H1 (cell line): ENCODE measurements at regions not wholly inside any gene's neighbourhood (a gene's known extent, or its start where the extent isn't known, plus 50 kb on each side); places are given as distances from the start of the nearest gene placed in this dataset.

Experiments
- CTCF ChIA-PET: fragments of 300-600 bp; sonication (Branson Sonifier 250); formaldehyde crosslinking; loops from one replicate; lab custom pipeline; 2021; ENCODE audit not compliant: partially characterized antibody; lab: Charles Lee
- POLR2A ChIA-PET: fragments of 300-600 bp; sonication (Branson Sonifier 250); formaldehyde crosslinking; loops from one replicate; lab custom pipeline; 2021; ENCODE audit warnings: inconsistent platforms; ENCODE audit not compliant: partially characterized antibody; lab: Charles Lee
- DNase-seq, 2 experiments: peaks; one replicate each; pipeline versions ENCODE4 v3.0.0 to v3.0.0-alpha.2; 2010 to 2022; ENCODE audit warnings: low spot score in 2 of 2, low read depth in 1 of 2, mixed read lengths in 1 of 2
- FAIRE-seq: peaks from 2 replicates; lab custom pipeline; 2011; peaks lifted over from hg19 to GRCh38; lab: Jason Lieb, UNC
- H2AFZ ChIP-seq: 2 replicates; pipeline ENCODE4 v1.8.1; 2012; ENCODE audit warnings: low read length, inconsistent platforms
- H2AK5ac ChIP-seq: 2 replicates; pipeline ENCODE4 v1.6.1; 2013; ENCODE audit warnings: low read depth, low read length
- H2BK120ac ChIP-seq: replicated peaks from 2 replicates; pipeline ENCODE3; 2013; ENCODE audit warnings: low read depth, low read length, inconsistent platforms
- H2BK12ac ChIP-seq: 2 replicates; pipeline ENCODE4 v1.6.1; 2013; ENCODE audit warnings: low read depth, low read length
- H2BK15ac ChIP-seq: 2 replicates; pipeline ENCODE4 v1.6.1; 2013; ENCODE audit warnings: low read length
- H2BK20ac ChIP-seq: 2 replicates; pipeline ENCODE4 v1.6.1; 2013; ENCODE audit warnings: low read length
- H2BK5ac ChIP-seq: 2 replicates; pipeline ENCODE4 v1.6.1; 2013; ENCODE audit warnings: low read depth, low read length
- H3K14ac ChIP-seq: 2 replicates; pipeline ENCODE4 v1.6.1; 2013; ENCODE audit warnings: inconsistent platforms; ENCODE audit not compliant: insufficient read length
- H3K18ac ChIP-seq: 2 replicates; pipeline ENCODE4 v1.6.1; 2013; ENCODE audit warnings: low read length; ENCODE audit errors: extremely low read depth
- H3K23ac ChIP-seq: 2 replicates; pipeline ENCODE4 v1.6.1; 2013; ENCODE audit warnings: inconsistent platforms; ENCODE audit not compliant: insufficient read length
- H3K23me2 ChIP-seq: 2 replicates; pipeline ENCODE4 v1.6.1; 2013; ENCODE audit warnings: low read depth, low read length
- H3K27ac ChIP-seq: 2 replicates; pipeline ENCODE4 v1.6.1; 2011; ENCODE audit warnings: low read depth, low read length, inconsistent platforms
- H3K27me3 ChIP-seq, 4 experiments: replicated peaks in 1 of 4; 1 replicate in 1 of 4; 2 replicates in 3 of 4; pipeline versions ENCODE4 v1.6.1 to v1.8.1; 2011 to 2013; ENCODE audit warnings: low read length in 3 of 4, mild to moderate bottlenecking in 3 of 4, inconsistent platforms in 2 of 4, mixed read lengths in 2 of 4, moderate library complexity in 1 of 4; ENCODE audit not compliant: control insufficient read depth in 3 of 4, insufficient read depth in 3 of 4; ENCODE audit errors: extremely low read depth in 1 of 4
- H3K36me3 ChIP-seq, 4 experiments: 2 replicates each; pipeline versions ENCODE4 v1.6.1 to v1.8.1; 2011 to 2013; ENCODE audit warnings: mild to moderate bottlenecking in 4 of 4, low read length in 3 of 4, moderate library complexity in 2 of 4, control low read depth in 1 of 4, inconsistent platforms in 1 of 4; ENCODE audit not compliant: insufficient read depth in 4 of 4, control insufficient read depth in 2 of 4
- H3K4ac ChIP-seq: replicated peaks from 2 replicates; pipeline ENCODE3; 2013; ENCODE audit warnings: low read length, low read depth, mixed read lengths, inconsistent platforms; ENCODE audit not compliant: insufficient read length
- H3K4me1 ChIP-seq, 4 experiments: replicated peaks in 1 of 4; 1 replicate in 1 of 4; 2 replicates in 3 of 4; pipeline versions ENCODE4 v1.6.1 to v1.8.1; 2011 to 2013; ENCODE audit warnings: low read length in 3 of 4, inconsistent platforms in 2 of 4, mixed read lengths in 1 of 4; ENCODE audit not compliant: insufficient read depth in 4 of 4, control insufficient read depth in 3 of 4
- H3K4me2 ChIP-seq, 2 experiments: 2 replicates each; pipeline versions ENCODE4 v1.6.1 to v1.8.1; 2011 to 2013; ENCODE audit warnings: low read depth in 2 of 2, low read length in 2 of 2, control low read depth in 1 of 2, inconsistent platforms in 1 of 2, mild to moderate bottlenecking in 1 of 2; ENCODE audit not compliant: insufficient read depth in 1 of 2
- H3K4me3 ChIP-seq, 4 experiments: fragments of 200-600, 300-600 bp in 1 of 4; sonication (generic), shearing (Covaris generic), sonication (Bioruptor Twin) in 1 of 4; 2 replicates each; pipeline versions ENCODE4 v1.5.1 to v1.8.1; 2011 to 2016; ENCODE audit warnings: low read length in 4 of 4, low read depth in 3 of 4, control low read depth in 2 of 4, inconsistent platforms in 2 of 4, mild to moderate bottlenecking in 2 of 4, mixed read lengths in 1 of 4, moderate library complexity in 1 of 4; ENCODE audit not compliant: insufficient read depth in 2 of 4; ENCODE audit errors: extremely low read depth in 1 of 4
- H3K56ac ChIP-seq: replicated peaks from 2 replicates; pipeline ENCODE3; 2013; ENCODE audit warnings: low read depth, mild to moderate bottlenecking, mixed read lengths, low read length, inconsistent platforms; ENCODE audit not compliant: insufficient read length
- H3K79me1 ChIP-seq: 2 replicates; pipeline ENCODE4 v1.6.1; 2013; ENCODE audit warnings: low read depth, low read length, control low read depth
- H3K79me2 ChIP-seq, 2 experiments: 2 replicates each; pipeline versions ENCODE4 v1.6.1 to v1.8.1; 2012 to 2013; ENCODE audit warnings: low read length in 2 of 2, mild to moderate bottlenecking in 2 of 2, inconsistent platforms in 1 of 2; ENCODE audit not compliant: insufficient read depth in 2 of 2, control insufficient read depth in 1 of 2
- H3K9ac ChIP-seq, 4 experiments: replicated peaks in 1 of 4; 1 replicate in 1 of 4; 2 replicates in 3 of 4; pipeline versions ENCODE4 v1.6.1 to v1.8.1; 2011 to 2013; ENCODE audit warnings: low read depth in 3 of 4, low read length in 3 of 4, control low read depth in 2 of 4, mild to moderate bottlenecking in 2 of 4, moderate library complexity in 2 of 4, inconsistent platforms in 1 of 4; ENCODE audit errors: extremely low read depth in 1 of 4
- H3K9me3 ChIP-seq, 2 experiments: 2 replicates each; pipeline versions ENCODE4 v1.6.1 to v1.8.1; 2012 to 2013; ENCODE audit warnings: mild to moderate bottlenecking in 2 of 2, moderate library complexity in 2 of 2, control low read depth in 1 of 2, inconsistent platforms in 1 of 2, low read depth in 1 of 2, low read length in 1 of 2, mixed read lengths in 1 of 2; ENCODE audit not compliant: insufficient read depth in 2 of 2
- H4K20me1 ChIP-seq, 2 experiments: replicated peaks in 1 of 2; 2 replicates each; pipeline versions ENCODE3 to v1.8.1; 2011 to 2013; ENCODE audit warnings: inconsistent platforms in 2 of 2, low read length in 2 of 2, mild to moderate bottlenecking in 1 of 2; ENCODE audit not compliant: insufficient read depth in 2 of 2, control insufficient read depth in 1 of 2
- H4K5ac ChIP-seq: 2 replicates; pipeline ENCODE4 v1.6.1; 2013; ENCODE audit warnings: low read length, low read depth, mixed read lengths, inconsistent platforms; ENCODE audit not compliant: insufficient read length
- H4K8ac ChIP-seq: 2 replicates; pipeline ENCODE4 v1.8.0; 2013; ENCODE audit warnings: mild to moderate bottlenecking, moderate library complexity, low read length, inconsistent platforms; ENCODE audit not compliant: insufficient read depth; ENCODE audit errors: extremely low read depth
- H4K91ac ChIP-seq: replicated peaks from 2 replicates; pipeline ENCODE3; 2013; ENCODE audit warnings: low read length, mixed read lengths, inconsistent platforms; ENCODE audit not compliant: insufficient read length
- CHD1 ChIP-seq: IDR thresholded peaks from 2 replicates; pipeline ENCODE4 v1.6.1; 2012; ENCODE audit warnings: low read depth, low read length, improper control_type of control experiment
- CREB1 ChIP-seq: IDR thresholded peaks from 2 replicates; pipeline ENCODE4 v1.6.1; 2012; ENCODE audit warnings: inconsistent platforms
- EP300 ChIP-seq, 2 experiments: IDR thresholded peaks; 1 replicate in 1 of 2; 2 replicates in 1 of 2; pipeline ENCODE4 v1.6.1; 2011 to 2012; ENCODE audit warnings: low read depth in 2 of 2, low read length in 2 of 2, mild to moderate bottlenecking in 2 of 2, borderline replicate concordance in 1 of 2, inconsistent platforms in 1 of 2, moderate library complexity in 1 of 2
- EZH2 ChIP-seq: fragments of 200-600 bp; sonication (generic); IDR thresholded peaks from 2 replicates; pipeline ENCODE4 v1.7.1; 2012; ENCODE audit warnings: low read depth, mild to moderate bottlenecking, moderate library complexity, low read length, inconsistent platforms; ENCODE audit not compliant: severe bottlenecking
- KDM1A ChIP-seq: fragments of 200-600, 300-600 bp; sonication (generic); IDR thresholded peaks from 2 replicates; pipeline ENCODE4 v1.7.1; 2016; ENCODE audit warnings: mild to moderate bottlenecking, low read length, borderline replicate concordance
- PHF8 ChIP-seq: fragments of 200-600 bp; sonication (generic); conservative IDR thresholded peaks from 2 replicates; pipeline ENCODE4 v1.7.1; 2012; ENCODE audit warnings: low read depth, mild to moderate bottlenecking, inconsistent platforms, low read length, moderate library complexity
- WGBS, 2 experiments: shearing (Covaris generic) in 1 of 2; methylation state at CpG; one replicate each; pipeline versions ENCODE4 v1.1.6 to v1.1.7; 2013 to 2015; ENCODE audit warnings: low lambda C conversion rate in 2 of 2, mixed read lengths in 2 of 2, inconsistent platforms in 1 of 2, low coverage in 1 of 2, missing lambda C conversion rate in 1 of 2; ENCODE audit not compliant: insufficient replicate concordance in 2 of 2, insufficient coverage in 1 of 2, insufficient read length in 1 of 2; ENCODE audit errors: extremely low coverage in 1 of 2, missing lambda C conversion rate in 1 of 2; 5-methylcytosine and 5-hydroxymethylcytosine counted together

DNA sequence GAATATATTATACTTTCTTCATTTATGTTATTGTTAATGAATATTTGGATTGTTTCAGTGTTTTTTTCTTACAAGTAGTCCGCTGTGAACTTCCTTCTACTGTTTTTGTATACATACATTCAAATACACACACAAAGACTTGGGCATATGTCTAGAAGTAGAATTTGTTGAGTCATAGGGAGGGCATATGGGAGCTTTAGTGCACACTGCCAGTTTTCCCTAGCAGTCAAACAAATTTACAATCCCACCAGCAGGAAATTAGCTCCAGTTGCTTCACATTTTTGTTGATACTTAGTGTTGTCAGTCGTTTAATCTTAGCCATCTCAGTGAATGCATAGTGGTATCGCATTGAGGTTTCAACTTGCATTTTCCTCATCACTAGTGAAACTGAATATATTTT, 492.3 kb downstream of the DIPK2A start:
- no peak overlapping the region for H3K18ac ChIP-seq
- no peaks in the 10 kb centered on the region for H3K27me3 ChIP-seq
- H3K9ac ChIP-seq = no peak overlapping the region
- no peak overlapping the region for H2AFZ ChIP-seq
- no peak overlapping the region for H4K8ac ChIP-seq
- no peak overlapping the region for H2BK120ac ChIP-seq
- H2AK5ac ChIP-seq = no peak overlapping the region
- H2BK5ac ChIP-seq = no peak overlapping the region
- H4K91ac ChIP-seq = no peak overlapping the region
- no peaks in the 10 kb centered on the region for H3K9me3 ChIP-seq
- H3K79me1 ChIP-seq = no peaks in the 10 kb centered on the region
- no peak overlapping the region for H3K4me2 ChIP-seq
- no peaks in the 10 kb centered on the region for H3K23me2 ChIP-seq
- H3K4me1 ChIP-seq = no peaks in the 10 kb centered on the region
- H3K4ac ChIP-seq = no peak overlapping the region
- no peak overlapping the region for H3K23ac ChIP-seq
- ChIA-PET POLR2A (no interaction called here), CTCF (no interaction called here)
- H4K5ac ChIP-seq = no peak overlapping the region
- no peaks in the 10 kb centered on the region for H3K79me2 ChIP-seq
- no peak overlapping the region for H3K56ac ChIP-seq
- H2BK20ac ChIP-seq = no peak overlapping the region
- no peak overlapping the region for H3K4me3 ChIP-seq
- H3K27ac ChIP-seq = no peak overlapping the region
- WGBS, 2 experiments = 83% methylated on average over 3 of the region's 3 CpGs; no CpG with 5 or more reads in 1 of the 2 experiments
- H3K36me3 ChIP-seq = no peaks in the 10 kb centered on the region
- H4K20me1 ChIP-seq = no peaks in the 10 kb centered on the region
- H2BK15ac ChIP-seq = no peak overlapping the region
- H2BK12ac ChIP-seq = no peak overlapping the region
- DNase-seq (no peak), FAIRE-seq (no peak)
- no peak overlapping the region for H3K14ac ChIP-seq
- TF ChIP-seq CHD1 (no peak), KDM1A (no peak), PHF8 (no peak), EP300 (IDR thresholded peaks at IDR 0.05; ENCODE audit: borderline replicate concordance in 1 of 2, low read depth in 2 of 2, low read length in 2 of 2) (no peak), EZH2 (no peak), CREB1 (no peak)
